ENCODE measurements at regions not wholly inside any gene's neighbourhood (a gene's known extent, or its start where the extent isn't known, plus 50 kb on each side); places are given as distances from the start of the nearest gene placed in this dataset.

GRCh38 chr4:180587379-180587778 is 1655.8 kb upstream of the TENM3 start:
- no peak for DNase-seq (ENCODE audit: extremely low spot score)
- Histone ChIP-seq H3K36me3 (no peaks in the 10 kb centered on the region), H3K4me3 (no peak overlapping the region), H3K9me3 (no peaks in the 10 kb centered on the region), H3K27ac (replicated peaks in 1 of 4) (no peak overlapping the region), H3K27me3 (no peaks in the 10 kb centered on the region), H3K4me1 (no peaks in the 10 kb centered on the region)
- intact Hi-C loops (cut with DNase I), result no loop called here
- TF ChIP-seq POLR2A (IDR thresholded peaks at IDR 0.05; ENCODE audit: low read depth), result no peak
- TF ChIP-seq POLR2AphosphoS5 (IDR thresholded peaks at IDR 0.05), result no peak
- no peak for TF ChIP-seq CTCF (IDR thresholded peaks at IDR 0.05)
- TF ChIP-seq EP300 (IDR thresholded peaks at IDR 0.05), result no peak
- WGBS, result 71% methylated on average over 5 of the region's 5 CpGs

GRCh38 chr4:180589575-180589974 is 1653.6 kb upstream of the TENM3 start:
- 92% methylated on average over 6 of the region's 9 CpGs for WGBS
- H3K4me3 ChIP-seq, result no peak overlapping the region
- H3K27ac ChIP-seq (replicated peaks in 1 of 4), result no peak overlapping the region
- no peaks in the 10 kb centered on the region for H3K9me3 ChIP-seq
- no peaks in the 10 kb centered on the region for H3K27me3 ChIP-seq
- H3K36me3 ChIP-seq, result no peaks in the 10 kb centered on the region
- intact Hi-C loops (cut with DNase I), result no loop called here
- TF ChIP-seq POLR2AphosphoS5 (IDR thresholded peaks at IDR 0.05), result no peak
- TF ChIP-seq CTCF (IDR thresholded peaks at IDR 0.05), result no peak
- no peak for TF ChIP-seq POLR2A (IDR thresholded peaks at IDR 0.05; ENCODE audit: low read depth)
- no peak for TF ChIP-seq EP300 (IDR thresholded peaks at IDR 0.05)
- H3K4me1 ChIP-seq, result no peaks in the 10 kb centered on the region
- no peak for DNase-seq (ENCODE audit: extremely low spot score)

- intact Hi-C loops (cut with DNase I), result no loop called here
- H3K27ac ChIP-seq (replicated peaks in 1 of 4), result no peak overlapping the region
- WGBS, result 43% methylated on average over 3 of the region's 3 CpGs
- no peak for DNase-seq (ENCODE audit: extremely low spot score)
- H3K27me3 ChIP-seq, result no peaks in the 10 kb centered on the region
- TF ChIP-seq EP300 (IDR thresholded peaks at IDR 0.05) (no peak), CTCF (IDR thresholded peaks at IDR 0.05) (no peak), POLR2AphosphoS5 (IDR thresholded peaks at IDR 0.05) (no peak), POLR2A (IDR thresholded peaks at IDR 0.05; ENCODE audit: low read depth) (no peak)
- no peaks in the 10 kb centered on the region for H3K36me3 ChIP-seq
- H3K9me3 ChIP-seq, result no peaks in the 10 kb centered on the region
- no peaks in the 10 kb centered on the region for H3K4me1 ChIP-seq
- H3K4me3 ChIP-seq, result no peak overlapping the region
Measured at GRCh38 chr4:180596888-180597483, 1646.2 kb upstream of the TENM3 start.

GRCh38 chr4:180598281-180598680 is 1644.9 kb upstream of the TENM3 start:
- Histone ChIP-seq H3K4me3 (no peak overlapping the region), H3K27ac (replicated peaks in 1 of 4) (no peak overlapping the region), H3K27me3 (no peaks in the 10 kb centered on the region), H3K9me3 (no peaks in the 10 kb centered on the region), H3K4me1 (no peaks in the 10 kb centered on the region), H3K36me3 (no peaks in the 10 kb centered on the region)
- intact Hi-C loops (cut with DNase I), result no loop called here
- no peak for TF ChIP-seq CTCF (IDR thresholded peaks at IDR 0.05)
- no peak for TF ChIP-seq EP300 (IDR thresholded peaks at IDR 0.05)
- no peak for TF ChIP-seq POLR2A (IDR thresholded peaks at IDR 0.05; ENCODE audit: low read depth)
- TF ChIP-seq POLR2AphosphoS5 (IDR thresholded peaks at IDR 0.05), result no peak
- no peak for DNase-seq (ENCODE audit: extremely low spot score)

GRCh38 chr4:180603791-180604190 is 1639.4 kb upstream of the TENM3 start:
- no peak overlapping the region for H3K4me3 ChIP-seq
- no peaks in the 10 kb centered on the region for H3K27me3 ChIP-seq
- no peaks in the 10 kb centered on the region for H3K36me3 ChIP-seq
- DNase-seq (ENCODE audit: extremely low spot score), result no peak
- intact Hi-C loops (cut with DNase I), result no loop called here
- WGBS, result 86% methylated on average over 2 of the region's 2 CpGs
- no peaks in the 10 kb centered on the region for H3K4me1 ChIP-seq
- no peaks in the 10 kb centered on the region for H3K9me3 ChIP-seq
- H3K27ac ChIP-seq (replicated peaks in 1 of 4), result no peak overlapping the region
- no peak for TF ChIP-seq EP300 (IDR thresholded peaks at IDR 0.05)
- no peak for TF ChIP-seq POLR2AphosphoS5 (IDR thresholded peaks at IDR 0.05)
- no peak for TF ChIP-seq CTCF (IDR thresholded peaks at IDR 0.05)
- no peak for TF ChIP-seq POLR2A (IDR thresholded peaks at IDR 0.05; ENCODE audit: low read depth)

All from esophagus muscularis mucosa (tissue), 4 donors.